IMR-90 (cell line): ENCODE measurements at regions not wholly inside any gene's neighbourhood (a gene's known extent, or its start where the extent isn't known, plus 50 kb on each side); places are given as distances from the start of the nearest gene placed in this dataset.

Experiments used
- ATAC-seq: fragments of 200-7000 bp; cut with Tn5 transposase; 2 replicates; pipeline ENCODE4 v1.9.1; 2020; ENCODE audit warnings: low read depth, mild to moderate bottlenecking, moderate library complexity
- BruUV-seq: library from RNA; stranded (reverse); fragments of 400-500 nt; replicated peaks from 2 replicates; lab custom pipeline; 2021; lab: Mats Ljungman, UMichigan
- CTCF ChIA-PET: fragments of 300-600 bp; formaldehyde crosslinking; extraction: SDS; loops from one replicate; lab custom pipeline; 2021; ENCODE audit warnings: antibody characterized with exemption; lab: Yijun Ruan, JAX
- POLR2A ChIA-PET: fragments of 300-600 bp; sonication (Branson Sonifier 250); formaldehyde crosslinking; loops from one replicate; lab custom pipeline; 2022; ENCODE audit warnings: antibody characterized with exemption; ENCODE audit not compliant: unreplicated experiment; lab: Charles Lee
- DNase-seq: peaks from one replicate; pipeline ENCODE4 v3.0.0; 2013
- H2AFZ ChIP-seq: replicated peaks from 2 replicates; pipeline ENCODE3; 2013; ENCODE audit warnings: low read length, mild to moderate bottlenecking; ENCODE audit not compliant: poor library complexity
- H2AK5ac ChIP-seq: 2 replicates; pipeline ENCODE4 v1.6.1; 2013; ENCODE audit warnings: low read depth, low read length, inconsistent platforms
- H2AK9ac ChIP-seq: replicated peaks from 2 replicates; pipeline ENCODE3; 2013; ENCODE audit warnings: mild to moderate bottlenecking, low read depth, low read length, moderate library complexity; ENCODE audit not compliant: poor library complexity
- H2BK120ac ChIP-seq: 2 replicates; pipeline ENCODE4 v1.6.1; 2013; ENCODE audit warnings: low read depth, low read length, inconsistent platforms
- H2BK15ac ChIP-seq: 3 replicates; pipeline ENCODE4 v1.6.1; 2013; ENCODE audit warnings: low read depth, low read length, inconsistent platforms
- H2BK20ac ChIP-seq: 2 replicates; pipeline ENCODE4 v1.6.1; 2013; ENCODE audit warnings: low read depth, mild to moderate bottlenecking, inconsistent platforms, low read length, moderate library complexity
- H2BK5ac ChIP-seq: 2 replicates; pipeline ENCODE4 v1.6.1; 2013; ENCODE audit warnings: mild to moderate bottlenecking, low read depth, low read length, inconsistent platforms; ENCODE audit not compliant: poor library complexity, severe bottlenecking
- H3K14ac ChIP-seq: replicated peaks from 2 replicates; pipeline ENCODE4 v1.6.1; 2013; ENCODE audit warnings: low read depth, low read length, inconsistent platforms
- H3K18ac ChIP-seq: 2 replicates; pipeline ENCODE4 v1.6.1; 2013; ENCODE audit warnings: low read depth, low read length, control low read depth
- H3K23ac ChIP-seq: 2 replicates; pipeline ENCODE4 v1.6.1; 2013; ENCODE audit warnings: low read depth, low read length, inconsistent platforms
- H3K27ac ChIP-seq: 2 replicates; pipeline ENCODE4 v1.5.1; 2013; ENCODE audit warnings: mild to moderate bottlenecking, control low read depth, low read length; ENCODE audit not compliant: insufficient read depth
- H3K27me3 ChIP-seq: 2 replicates; pipeline ENCODE4 v1.6.1; 2013; ENCODE audit warnings: low read length; ENCODE audit not compliant: control insufficient read depth, insufficient read depth
- H3K36me3 ChIP-seq: 2 replicates; pipeline ENCODE4 v1.6.1; 2013; ENCODE audit warnings: low read length, mixed read lengths; ENCODE audit not compliant: control insufficient read depth, insufficient read depth
- H3K4ac ChIP-seq: 2 replicates; pipeline ENCODE4 v1.6.1; 2013; ENCODE audit warnings: low read depth, low read length, inconsistent platforms
- H3K4me1 ChIP-seq: 2 replicates; pipeline ENCODE4 v1.6.1; 2013; ENCODE audit warnings: low read length, mixed read lengths; ENCODE audit not compliant: control insufficient read depth, insufficient read depth
- H3K4me2 ChIP-seq: 2 replicates; pipeline ENCODE4 v1.6.1; 2013; ENCODE audit warnings: low read depth, mild to moderate bottlenecking, control low read depth, low read length, moderate library complexity
- H3K4me3 ChIP-seq: 2 replicates; pipeline ENCODE4 v1.5.1; 2013; ENCODE audit warnings: low read depth, mild to moderate bottlenecking, control low read depth, low read length, moderate library complexity; ENCODE audit not compliant: insufficient read depth
- H3K56ac ChIP-seq: 2 replicates; pipeline ENCODE4 v1.6.1; 2013; ENCODE audit warnings: low read length, inconsistent platforms; ENCODE audit not compliant: insufficient read depth; ENCODE audit errors: extremely low read depth
- H3K79me1 ChIP-seq, 2 experiments: 2 replicates each; pipeline ENCODE4 v1.6.1; 2013; ENCODE audit warnings: low read length in 2 of 2, inconsistent platforms in 1 of 2, low read depth in 1 of 2
- H3K9ac ChIP-seq: 2 replicates; pipeline ENCODE4 v1.6.1; 2013; ENCODE audit warnings: low read depth, low read length, control low read depth
- H3K9me1 ChIP-seq: 2 replicates; pipeline ENCODE4 v1.6.1; 2013; ENCODE audit warnings: low read length, inconsistent platforms; ENCODE audit not compliant: insufficient read depth
- H3K9me3 ChIP-seq: 2 replicates; pipeline ENCODE4 v1.6.1; 2013; ENCODE audit warnings: low read length; ENCODE audit not compliant: control insufficient read depth, insufficient read depth
- H4K20me1 ChIP-seq: 2 replicates; pipeline ENCODE4 v1.6.1; 2013; ENCODE audit warnings: low read length, inconsistent platforms; ENCODE audit not compliant: insufficient read depth
- H4K5ac ChIP-seq: 2 replicates; pipeline ENCODE4 v1.6.1; 2013; ENCODE audit warnings: mild to moderate bottlenecking, low read depth, low read length, control low read depth
- H4K8ac ChIP-seq, 2 experiments: 2 replicates each; pipeline ENCODE4 v1.6.1; 2013; ENCODE audit warnings: low read depth in 2 of 2, low read length in 2 of 2, control low read depth in 1 of 2, inconsistent platforms in 1 of 2
- H4K91ac ChIP-seq: 2 replicates; pipeline ENCODE4 v1.6.1; 2013; ENCODE audit warnings: low read depth, low read length, inconsistent platforms; ENCODE audit not compliant: insufficient read depth
- BHLHE40 ChIP-seq: fragments of 150-350 bp; IDR thresholded peaks from 2 replicates; pipeline ENCODE4 v1.6.1; 2016; ENCODE audit warnings: mild to moderate bottlenecking, low read depth, low read length
- CEBPB ChIP-seq: IDR thresholded peaks from 2 replicates; pipeline ENCODE4 v1.6.1; 2012; ENCODE audit warnings: low read depth, low read length, improper control_type of control experiment
- CHD1 ChIP-seq: IDR thresholded peaks from 2 replicates; pipeline ENCODE4 v1.6.1; 2012; ENCODE audit warnings: low read depth, low read length, improper control_type of control experiment
- FOS ChIP-seq: fragments of 150-350 bp; IDR thresholded peaks from 2 replicates; pipeline ENCODE4 v1.6.1; 2016; ENCODE audit warnings: low read depth, low read length
- MAFK ChIP-seq: IDR thresholded peaks from 2 replicates; pipeline ENCODE4 v1.6.1; 2012; ENCODE audit warnings: low read depth, low read length, improper control_type of control experiment
- MXI1 ChIP-seq: IDR thresholded peaks from 2 replicates; pipeline ENCODE4 v1.6.1; 2012; ENCODE audit warnings: low read depth, mild to moderate bottlenecking, low read length, moderate library complexity, borderline replicate concordance
- NFE2L2 ChIP-seq: fragments of 150-350 bp; IDR thresholded peaks from 2 replicates; pipeline ENCODE4 v1.6.1; 2016; ENCODE audit warnings: low read depth, mild to moderate bottlenecking, low read length
- POLR2A ChIP-seq: IDR thresholded peaks from 2 replicates; pipeline ENCODE4 v1.6.1; 2012; ENCODE audit warnings: mild to moderate bottlenecking, low read depth, low read length
- RAD21 ChIP-seq: IDR thresholded peaks from 2 replicates; pipeline ENCODE4 v1.6.1; 2012; ENCODE audit warnings: low read length, improper control_type of control experiment
- RCOR1 ChIP-seq: IDR thresholded peaks from 2 replicates; pipeline ENCODE4 v1.6.1; 2012; ENCODE audit warnings: mild to moderate bottlenecking, low read length, improper control_type of control experiment; ENCODE audit not compliant: insufficient replicate concordance
- SMC3 ChIP-seq: fragments of 150-350 bp; IDR thresholded peaks from 2 replicates; pipeline ENCODE4 v1.6.1; 2016; ENCODE audit warnings: low read depth, mild to moderate bottlenecking, antibody characterized with exemption, low read length, moderate library complexity
- dilution Hi-C: fragments of 300-500 bp; cut with HindIII; formaldehyde crosslinking; loops from one replicate; pipeline ENCODE4 v1.14.3; 2018; ENCODE audit warnings: low sequenced_read_pairs; ENCODE audit not compliant: unreplicated experiment
- in situ Hi-C: fragments of 300-500 bp; cut with MboI; formaldehyde crosslinking; loops from 3 replicates; pipeline ENCODE4 v1.14.3; 2019; ENCODE audit warnings: low sequenced_read_pairs, inconsistent platforms, mixed read lengths
- intact Hi-C: fragments of 100-400 bp; cut with micrococcal nuclease; formaldehyde crosslinking; loops from 2 replicates; pipeline ENCODE4 v1.10.0; 2022
- TF ChIP-seq, protein P1 (sequence below): conservative IDR thresholded peaks from 2 replicates; pipeline ENCODE4 v1.5.1; 2012; ENCODE audit warnings: mild to moderate bottlenecking, low read depth, low read length, improper control_type of control experiment
- TF ChIP-seq, protein P2 (sequence below): fragments of 150-350 bp; IDR thresholded peaks from 2 replicates; pipeline ENCODE4 v1.6.1; 2016; ENCODE audit warnings: low read depth, mild to moderate bottlenecking, low read length, moderate library complexity, borderline replicate concordance
- TF ChIP-seq, protein P3 (sequence below): fragments of 150-350 bp; IDR thresholded peaks from 2 replicates; pipeline ENCODE4 v1.6.1; 2017; ENCODE audit warnings: mild to moderate bottlenecking, antibody characterized with exemption, low read length, low read depth

DNA sequence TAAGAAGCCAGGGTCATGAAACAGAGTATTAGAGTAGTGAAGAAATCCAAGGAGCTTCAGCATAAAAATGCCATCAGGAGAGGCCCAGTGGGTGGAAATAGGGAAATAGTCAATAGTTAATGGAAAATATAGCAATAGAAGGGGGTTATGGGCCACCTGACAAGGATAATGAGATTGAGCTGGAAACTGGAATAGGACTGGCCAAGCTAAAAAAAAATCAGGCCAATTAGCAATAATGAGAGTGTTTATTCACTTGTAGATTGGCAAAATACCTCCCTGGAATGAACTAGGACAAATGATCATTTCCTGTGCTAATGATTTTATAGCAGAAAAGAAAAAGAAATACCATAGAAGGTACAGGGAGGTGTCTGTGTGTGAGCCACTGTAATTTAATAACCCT, 97.9 kb downstream of the PLCE1 start:
- ChIA-PET POLR2A (no interaction called here), CTCF (no interaction called here)
- Histone ChIP-seq H4K5ac (no peak overlapping the region), H3K4me2 (no peak overlapping the region), H3K27ac (no peak overlapping the region), H3K9me3 (no peaks in the 10 kb centered on the region), H3K4me3 (no peak overlapping the region), H2AFZ (no peak overlapping the region), H2BK20ac (no peak overlapping the region), H3K27me3 (no peaks in the 10 kb centered on the region), H2BK15ac (no peak overlapping the region), H2BK5ac (no peak overlapping the region), H3K14ac (no peak overlapping the region), H3K9me1 (no peaks in the 10 kb centered on the region; the same call in 1 of the 2 replicates), H3K36me3 (no peaks in the 10 kb centered on the region), H2BK120ac (no peak overlapping the region), H4K8ac (no peak overlapping the region), H3K4ac (no peak overlapping the region), H2AK9ac (no peak overlapping the region), H3K18ac (no peak overlapping the region), H3K9ac (no peak overlapping the region), H2AK5ac (no peak overlapping the region), H3K56ac (no peak overlapping the region), H3K4me1 (peaks cover 8% of the 10 kb centered on the region), H4K91ac (no peak overlapping the region), H3K23ac (no peak overlapping the region), H3K79me1 (no peaks in the 10 kb centered on the region), H4K20me1 (no peaks in the 10 kb centered on the region)
- DNase-seq (no peak), ATAC-seq (no peak)
- TF ChIP-seq CEBPB, result no peak
- no peak for TF ChIP-seq MAFK
- TF ChIP-seq RAD21, result no peak
- no peak for TF ChIP-seq MXI1
- TF ChIP-seq RCOR1, result no peak
- no peak for TF ChIP-seq FOS
- TF ChIP-seq POLR2A, result no peak
- no peak for TF ChIP-seq CHD1
- TF ChIP-seq, protein P1, sequence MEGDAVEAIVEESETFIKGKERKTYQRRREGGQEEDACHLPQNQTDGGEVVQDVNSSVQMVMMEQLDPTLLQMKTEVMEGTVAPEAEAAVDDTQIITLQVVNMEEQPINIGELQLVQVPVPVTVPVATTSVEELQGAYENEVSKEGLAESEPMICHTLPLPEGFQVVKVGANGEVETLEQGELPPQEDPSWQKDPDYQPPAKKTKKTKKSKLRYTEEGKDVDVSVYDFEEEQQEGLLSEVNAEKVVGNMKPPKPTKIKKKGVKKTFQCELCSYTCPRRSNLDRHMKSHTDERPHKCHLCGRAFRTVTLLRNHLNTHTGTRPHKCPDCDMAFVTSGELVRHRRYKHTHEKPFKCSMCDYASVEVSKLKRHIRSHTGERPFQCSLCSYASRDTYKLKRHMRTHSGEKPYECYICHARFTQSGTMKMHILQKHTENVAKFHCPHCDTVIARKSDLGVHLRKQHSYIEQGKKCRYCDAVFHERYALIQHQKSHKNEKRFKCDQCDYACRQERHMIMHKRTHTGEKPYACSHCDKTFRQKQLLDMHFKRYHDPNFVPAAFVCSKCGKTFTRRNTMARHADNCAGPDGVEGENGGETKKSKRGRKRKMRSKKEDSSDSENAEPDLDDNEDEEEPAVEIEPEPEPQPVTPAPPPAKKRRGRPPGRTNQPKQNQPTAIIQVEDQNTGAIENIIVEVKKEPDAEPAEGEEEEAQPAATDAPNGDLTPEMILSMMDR, result no peak
- TF ChIP-seq NFE2L2, result no peak
- TF ChIP-seq, protein P2, sequence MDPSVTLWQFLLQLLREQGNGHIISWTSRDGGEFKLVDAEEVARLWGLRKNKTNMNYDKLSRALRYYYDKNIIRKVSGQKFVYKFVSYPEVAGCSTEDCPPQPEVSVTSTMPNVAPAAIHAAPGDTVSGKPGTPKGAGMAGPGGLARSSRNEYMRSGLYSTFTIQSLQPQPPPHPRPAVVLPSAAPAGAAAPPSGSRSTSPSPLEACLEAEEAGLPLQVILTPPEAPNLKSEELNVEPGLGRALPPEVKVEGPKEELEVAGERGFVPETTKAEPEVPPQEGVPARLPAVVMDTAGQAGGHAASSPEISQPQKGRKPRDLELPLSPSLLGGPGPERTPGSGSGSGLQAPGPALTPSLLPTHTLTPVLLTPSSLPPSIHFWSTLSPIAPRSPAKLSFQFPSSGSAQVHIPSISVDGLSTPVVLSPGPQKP, result no peak
- no peak for TF ChIP-seq BHLHE40
- TF ChIP-seq SMC3, result no peak
- TF ChIP-seq, protein P3, sequence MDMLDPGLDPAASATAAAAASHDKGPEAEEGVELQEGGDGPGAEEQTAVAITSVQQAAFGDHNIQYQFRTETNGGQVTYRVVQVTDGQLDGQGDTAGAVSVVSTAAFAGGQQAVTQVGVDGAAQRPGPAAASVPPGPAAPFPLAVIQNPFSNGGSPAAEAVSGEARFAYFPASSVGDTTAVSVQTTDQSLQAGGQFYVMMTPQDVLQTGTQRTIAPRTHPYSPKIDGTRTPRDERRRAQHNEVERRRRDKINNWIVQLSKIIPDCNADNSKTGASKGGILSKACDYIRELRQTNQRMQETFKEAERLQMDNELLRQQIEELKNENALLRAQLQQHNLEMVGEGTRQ, result no peak
- dilution Hi-C loops (no loop called here), in situ Hi-C loops (no loop called here), intact Hi-C loops (no loop called here)
- BruUV-seq, result no TSS peak
